ENCODE measurements at regions not wholly inside any gene's neighbourhood (a gene's known extent, or its start where the extent isn't known, plus 50 kb on each side); places are given as distances from the start of the nearest gene placed in this dataset.
A peak's percentile ranks its signal among the peaks of the same experiment; 100 is the strongest.

GRCh38 chr17:6276711-6277110, 158.2 kb downstream of the AIPL1 start:
- Histone ChIP-seq H2BK120ac (ENCODE audit: low read depth, low read length) (no peak overlapping the region), H3K23ac (ENCODE audit: low read depth, low read length, poor library complexity) (no peak overlapping the region), H2BK15ac (ENCODE audit: low read length) (no peak overlapping the region), H3K27me3 (ENCODE audit: control insufficient read depth in 3 of 3, insufficient read depth in 3 of 3, low read depth in 1 of 3, low read length in 3 of 3) (no peaks in the 10 kb centered on the region), H2BK5ac (ENCODE audit: low read length) (no peak overlapping the region), H3K79me1 (ENCODE audit: low read depth, low read length) (no peaks in the 10 kb centered on the region), H3K18ac (ENCODE audit: low read length) (no peak overlapping the region), H2AFZ (ENCODE audit: low read length) (no peak overlapping the region), H3K14ac (ENCODE audit: low read length) (no peak overlapping the region), H3K9me3 (replicated peaks in 1 of 2; ENCODE audit: control insufficient read depth in 2 of 2, insufficient read depth in 1 of 2, low read depth in 1 of 2, low read length in 2 of 2) (no peaks in the 10 kb centered on the region), H2AK5ac (ENCODE audit: low read depth, low read length) (no peak overlapping the region), H3K36me3 (replicated peaks in 1 of 2; ENCODE audit: control insufficient read depth in 2 of 2, insufficient read depth in 2 of 2, low read length in 2 of 2) (no peaks in the 10 kb centered on the region), H3K4me1 (ENCODE audit: control insufficient read depth in 2 of 2, insufficient read depth in 1 of 2, low read depth in 1 of 2, low read length in 2 of 2) (no peaks in the 10 kb centered on the region), H3K9ac (ENCODE audit: low read depth, low read length, poor library complexity) (no peak overlapping the region), H3K4me3 (ENCODE audit: low read length in 2 of 2) (no peak overlapping the region), H3K4ac (ENCODE audit: low read length) (no peak overlapping the region), H2BK12ac (ENCODE audit: low read length) (no peak overlapping the region), H3K27ac (replicated peaks; ENCODE audit: low read length) (no peak overlapping the region), H4K91ac (ENCODE audit: low read depth, low read length, poor library complexity) (no peak overlapping the region), H3K4me2 (ENCODE audit: insufficient read depth, low read length, poor library complexity, severe bottlenecking) (no peak overlapping the region), H4K8ac (ENCODE audit: low read depth, low read length) (no peak overlapping the region)
- no CpG with 5 or more reads among the region's 5 CpGs for WGBS, 2 donors (ENCODE audit: extremely low coverage in 2 of 2, insufficient read length in 2 of 2, insufficient replicate concordance in 1 of 2)
- no peak for DNase-seq (ENCODE audit: low spot score)

- no peaks in the 10 kb centered on the region for H3K79me1 ChIP-seq (ENCODE audit: low read depth, low read length)
- H3K27ac ChIP-seq (replicated peaks; ENCODE audit: low read length), result no peak overlapping the region
- H3K18ac ChIP-seq (ENCODE audit: low read length), result no peak overlapping the region
- no peaks in the 10 kb centered on the region for H3K27me3 ChIP-seq (ENCODE audit: control insufficient read depth in 3 of 3, insufficient read depth in 3 of 3, low read depth in 1 of 3, low read length in 3 of 3)
- no peak overlapping the region for H2BK120ac ChIP-seq (ENCODE audit: low read depth, low read length)
- no peak overlapping the region for H4K91ac ChIP-seq (ENCODE audit: low read depth, low read length, poor library complexity)
- H2AFZ ChIP-seq (ENCODE audit: low read length), result no peak overlapping the region
- H3K4ac ChIP-seq (ENCODE audit: low read length), result no peak overlapping the region
- no peak overlapping the region for H2BK15ac ChIP-seq (ENCODE audit: low read length)
- no peaks in the 10 kb centered on the region for H3K4me1 ChIP-seq (ENCODE audit: control insufficient read depth in 2 of 2, insufficient read depth in 1 of 2, low read depth in 1 of 2, low read length in 2 of 2)
- no peak overlapping the region for H3K14ac ChIP-seq (ENCODE audit: low read length)
- H3K9me3 ChIP-seq (replicated peaks in 1 of 2; ENCODE audit: control insufficient read depth in 2 of 2, insufficient read depth in 1 of 2, low read depth in 1 of 2, low read length in 2 of 2), result no peaks in the 10 kb centered on the region
- H2BK12ac ChIP-seq (ENCODE audit: low read length), result no peak overlapping the region
- H3K23ac ChIP-seq (ENCODE audit: low read depth, low read length, poor library complexity), result peak overlapping the region; percentile 52
- no CpG with 5 or more reads among the region's 6 CpGs for WGBS, 2 donors (ENCODE audit: extremely low coverage in 2 of 2, insufficient read length in 2 of 2, insufficient replicate concordance in 1 of 2)
- H2AK5ac ChIP-seq (ENCODE audit: low read depth, low read length), result no peak overlapping the region
- H3K4me2 ChIP-seq (ENCODE audit: insufficient read depth, low read length, poor library complexity, severe bottlenecking), result no peak overlapping the region
- no peak overlapping the region for H2BK5ac ChIP-seq (ENCODE audit: low read length)
- H3K4me3 ChIP-seq (ENCODE audit: low read length in 2 of 2), result no peak overlapping the region
- no peak overlapping the region for H4K8ac ChIP-seq (ENCODE audit: low read depth, low read length)
- H3K9ac ChIP-seq (ENCODE audit: low read depth, low read length, poor library complexity), result no peak overlapping the region
- no peak for DNase-seq (ENCODE audit: low spot score)
- H3K36me3 ChIP-seq (replicated peaks in 1 of 2; ENCODE audit: control insufficient read depth in 2 of 2, insufficient read depth in 2 of 2, low read length in 2 of 2), result no peaks in the 10 kb centered on the region
Observed at GRCh38 chr17:6274310-6274709, 160.6 kb downstream of the AIPL1 start.

- no peaks in the 10 kb centered on the region for H3K36me3 ChIP-seq (replicated peaks in 1 of 2; ENCODE audit: control insufficient read depth in 2 of 2, insufficient read depth in 2 of 2, low read length in 2 of 2)
- no peak overlapping the region for H3K9ac ChIP-seq (ENCODE audit: low read depth, low read length, poor library complexity)
- H3K4me2 ChIP-seq (ENCODE audit: insufficient read depth, low read length, poor library complexity, severe bottlenecking), result no peak overlapping the region
- peaks cover 2% of the 10 kb centered on the region in 2 donors for H3K9me3 ChIP-seq (replicated peaks in 1 of 2; ENCODE audit: control insufficient read depth in 2 of 2, insufficient read depth in 1 of 2, low read depth in 1 of 2, low read length in 2 of 2)
- H2BK5ac ChIP-seq (ENCODE audit: low read length), result no peak overlapping the region
- no peak overlapping the region for H2BK15ac ChIP-seq (ENCODE audit: low read length)
- no peaks in the 10 kb centered on the region for H3K79me1 ChIP-seq (ENCODE audit: low read depth, low read length)
- no peak overlapping the region for H3K4me3 ChIP-seq (ENCODE audit: low read length in 2 of 2)
- no CpG with 5 or more reads among the region's 4 CpGs for WGBS, 2 donors (ENCODE audit: extremely low coverage in 2 of 2, insufficient read length in 2 of 2, insufficient replicate concordance in 1 of 2)
- no peak overlapping the region for H2BK120ac ChIP-seq (ENCODE audit: low read depth, low read length)
- no peak overlapping the region for H2AK5ac ChIP-seq (ENCODE audit: low read depth, low read length)
- no peak overlapping the region for H4K91ac ChIP-seq (ENCODE audit: low read depth, low read length, poor library complexity)
- no peak overlapping the region for H3K14ac ChIP-seq (ENCODE audit: low read length)
- H3K27ac ChIP-seq (replicated peaks; ENCODE audit: low read length), result no peak overlapping the region
- H3K18ac ChIP-seq (ENCODE audit: low read length), result no peak overlapping the region
- H3K23ac ChIP-seq (ENCODE audit: low read depth, low read length, poor library complexity), result no peak overlapping the region
- no peak overlapping the region for H4K8ac ChIP-seq (ENCODE audit: low read depth, low read length)
- H3K4me1 ChIP-seq (ENCODE audit: control insufficient read depth in 2 of 2, insufficient read depth in 1 of 2, low read depth in 1 of 2, low read length in 2 of 2), result no peaks in the 10 kb centered on the region
- H3K4ac ChIP-seq (ENCODE audit: low read length), result no peak overlapping the region
- H2AFZ ChIP-seq (ENCODE audit: low read length), result no peak overlapping the region
- no peaks in the 10 kb centered on the region for H3K27me3 ChIP-seq (ENCODE audit: control insufficient read depth in 3 of 3, insufficient read depth in 3 of 3, low read depth in 1 of 3, low read length in 3 of 3)
- peak; percentile 76 for DNase-seq (ENCODE audit: low spot score)
- H2BK12ac ChIP-seq (ENCODE audit: low read length), result no peak overlapping the region
Observed at GRCh38 chr17:6269478-6269877, 165.4 kb downstream of the AIPL1 start.

GRCh38 chr17:6261466-6261865, 173.5 kb downstream of the AIPL1 start:
- Histone ChIP-seq H3K79me1 (ENCODE audit: low read depth, low read length) (no peaks in the 10 kb centered on the region), H3K27ac (replicated peaks; ENCODE audit: low read length) (no peak overlapping the region), H2BK5ac (ENCODE audit: low read length) (no peak overlapping the region), H4K91ac (ENCODE audit: low read depth, low read length, poor library complexity) (no peak overlapping the region), H3K23ac (ENCODE audit: low read depth, low read length, poor library complexity) (no peak overlapping the region), H2BK15ac (ENCODE audit: low read length) (no peak overlapping the region), H2AFZ (ENCODE audit: low read length) (peak overlapping the region; percentile 70), H3K27me3 (ENCODE audit: control insufficient read depth in 3 of 3, insufficient read depth in 3 of 3, low read depth in 1 of 3, low read length in 3 of 3) (no peaks in the 10 kb centered on the region), H2BK120ac (ENCODE audit: low read depth, low read length) (no peak overlapping the region), H3K14ac (ENCODE audit: low read length) (no peak overlapping the region), H2AK5ac (ENCODE audit: low read depth, low read length) (no peak overlapping the region), H3K4ac (ENCODE audit: low read length) (no peak overlapping the region), H3K18ac (ENCODE audit: low read length) (no peak overlapping the region), H2BK12ac (ENCODE audit: low read length) (no peak overlapping the region), H3K9ac (ENCODE audit: low read depth, low read length, poor library complexity) (no peak overlapping the region), H3K36me3 (replicated peaks in 1 of 2; ENCODE audit: control insufficient read depth in 2 of 2, insufficient read depth in 2 of 2, low read length in 2 of 2) (no peaks in the 10 kb centered on the region), H3K4me2 (ENCODE audit: insufficient read depth, low read length, poor library complexity, severe bottlenecking) (no peak overlapping the region), H3K4me1 (ENCODE audit: control insufficient read depth in 2 of 2, insufficient read depth in 1 of 2, low read depth in 1 of 2, low read length in 2 of 2) (peaks cover 20 to 22% of the 10 kb centered on the region in 2 donors), H3K4me3 (ENCODE audit: low read length in 2 of 2) (no peak overlapping the region), H3K9me3 (replicated peaks in 1 of 2; ENCODE audit: control insufficient read depth in 2 of 2, insufficient read depth in 1 of 2, low read depth in 1 of 2, low read length in 2 of 2) (peaks cover 2% of the 10 kb centered on the region in 2 donors), H4K8ac (ENCODE audit: low read depth, low read length) (no peak overlapping the region)
- no peak for DNase-seq (ENCODE audit: low spot score)
- WGBS, 2 donors (ENCODE audit: extremely low coverage in 2 of 2, insufficient read length in 2 of 2, insufficient replicate concordance in 1 of 2), result no CpG with 5 or more reads among the region's 6 CpGs
